ENCODE measurements at regions not wholly inside any gene's neighbourhood (a gene's known extent, or its start where the extent isn't known, plus 50 kb on each side); places are given as distances from the start of the nearest gene placed in this dataset.
"Not testable (repeated sequence)": the region's sequence is repeated elsewhere in the genome, so short reads cannot be mapped to it uniquely, and the experiment has no call there.

DNA sequence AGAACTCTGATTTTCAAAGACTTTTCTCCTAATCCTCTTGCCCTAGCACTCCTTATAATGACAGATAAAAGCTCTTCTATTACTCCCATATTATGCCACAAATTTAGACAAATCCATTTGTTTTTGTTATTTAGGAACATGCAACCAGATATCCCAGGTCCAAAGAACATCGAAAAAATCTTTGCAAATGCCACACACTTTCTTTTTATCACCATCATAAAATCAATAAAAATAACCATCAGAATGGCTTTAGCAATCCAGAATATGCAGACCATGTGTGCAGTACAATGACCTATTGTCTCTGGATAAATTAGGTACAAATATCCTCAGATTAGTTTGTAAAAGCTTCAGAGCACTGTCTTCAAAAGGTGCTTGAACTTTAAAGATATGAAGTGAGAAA lies 376.2 kb upstream of the TCF4 start:
- no peak for DNase-seq (ENCODE audit: low spot score)

DNA sequence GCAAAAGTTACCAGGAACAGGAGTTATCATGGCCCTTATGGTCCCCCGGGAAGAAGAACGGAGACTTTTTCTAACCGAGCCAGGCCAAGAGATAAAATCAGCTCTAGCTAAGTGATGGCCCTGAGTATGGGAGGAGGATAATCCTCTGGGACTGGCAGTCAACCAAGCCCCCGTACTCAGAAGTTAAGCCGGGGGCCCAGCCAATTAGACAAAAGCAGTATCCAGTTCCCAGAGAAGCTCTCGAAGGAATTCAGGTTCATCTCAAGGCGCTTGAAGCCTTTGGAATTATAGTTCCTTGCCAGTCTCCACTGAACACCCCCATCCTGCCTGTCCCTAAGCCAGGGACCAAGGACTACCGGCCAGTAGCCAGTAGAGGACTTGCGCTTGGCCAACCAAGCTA lies 365.3 kb upstream of the TCF4 start:
- no peak for DNase-seq (ENCODE audit: low spot score)

GRCh38 chr18:55951738-55952137 lies 363.7 kb upstream of the TCF4 start:
- DNase-seq (ENCODE audit: low spot score): not testable (repeated sequence)

- DNase-seq (ENCODE audit: low spot score): no peak
Measured at GRCh38 chr18:55950379-55951166, 362.6 kb upstream of the TCF4 start.

GRCh38 chr18:55934821-55935220 lies 346.8 kb upstream of the TCF4 start:
- no peak for DNase-seq (ENCODE audit: low spot score)

GRCh38 chr18:55932675-55933074 lies 344.7 kb upstream of the TCF4 start:
- DNase-seq (ENCODE audit: low spot score): no peak

GRCh38 chr18:55927831-55928230 lies 339.8 kb upstream of the TCF4 start:
- no peak for DNase-seq (ENCODE audit: low spot score)

GRCh38 chr18:55925772-55926171 lies 337.8 kb upstream of the TCF4 start:
- DNase-seq (ENCODE audit: low spot score): no peak

DNA sequence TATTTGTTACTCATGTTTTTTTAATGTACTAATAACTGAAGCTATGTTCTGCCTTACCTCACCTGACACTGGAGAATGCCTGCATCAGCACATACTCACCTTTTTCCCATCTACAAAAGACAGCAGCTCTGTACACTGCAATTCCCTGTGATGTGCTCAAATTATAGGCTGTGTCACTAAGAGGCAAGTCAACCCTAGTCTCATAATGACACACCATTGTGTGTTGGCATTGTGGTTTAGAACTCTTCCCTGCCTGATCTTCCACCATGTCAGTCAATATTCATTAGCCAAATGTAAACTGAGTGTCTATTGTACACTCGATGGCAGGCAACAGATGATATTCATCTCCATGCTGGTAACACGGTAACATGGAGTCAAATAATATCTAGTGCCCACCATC lies 332.1 kb upstream of the TCF4 start:
- no peak for DNase-seq (ENCODE audit: low spot score)

DNA sequence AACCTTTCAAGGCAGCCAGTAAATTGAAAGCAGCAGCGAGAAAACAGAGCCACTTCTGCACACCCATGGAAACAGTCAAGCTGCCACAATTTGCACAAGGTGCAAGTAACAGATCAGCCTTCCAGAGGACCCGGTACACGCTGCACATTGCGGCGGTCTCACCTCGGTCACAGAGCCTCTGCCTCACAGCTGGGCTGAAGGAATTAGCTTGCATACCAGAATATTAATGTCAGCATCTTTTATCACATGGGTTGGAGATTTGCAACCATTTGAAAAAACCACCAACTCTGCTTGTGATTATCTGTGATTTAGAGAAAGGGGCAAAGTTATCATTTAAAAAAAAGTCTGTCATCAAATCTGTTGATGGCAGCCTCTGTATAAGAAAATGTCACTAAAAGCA lies 330.5 kb upstream of the TCF4 start:
- no peak for DNase-seq (ENCODE audit: low spot score)

- DNase-seq (ENCODE audit: low spot score): no peak
Measured at GRCh38 chr18:55912919-55913318, 324.9 kb upstream of the TCF4 start.

- DNase-seq (ENCODE audit: low spot score): no peak
Measured at GRCh38 chr18:55912071-55912470, 324.1 kb upstream of the TCF4 start.

DNA sequence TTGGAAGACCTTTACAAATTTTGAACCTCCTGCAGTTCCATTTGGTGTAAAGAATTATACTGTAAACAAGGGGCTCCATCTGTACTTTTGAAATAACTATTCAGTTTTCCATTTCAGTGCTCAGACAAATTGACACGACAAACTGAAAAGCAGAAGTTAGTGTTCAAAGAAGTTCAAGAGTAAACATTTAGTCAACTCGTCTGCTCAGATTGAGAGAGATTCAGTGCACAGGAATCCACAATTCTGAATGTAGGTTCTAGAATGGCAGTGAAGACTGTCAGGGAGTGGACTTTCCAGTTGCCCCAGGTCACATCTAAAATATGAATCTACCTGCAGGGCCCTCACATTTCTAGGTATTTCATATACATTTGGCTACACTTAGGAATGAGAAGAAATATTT lies 322.3 kb upstream of the TCF4 start:
- no peak for DNase-seq (ENCODE audit: low spot score)

GRCh38 chr18:55908901-55909366 lies 320.9 kb upstream of the TCF4 start:
- no peak for DNase-seq (ENCODE audit: low spot score)

DNA sequence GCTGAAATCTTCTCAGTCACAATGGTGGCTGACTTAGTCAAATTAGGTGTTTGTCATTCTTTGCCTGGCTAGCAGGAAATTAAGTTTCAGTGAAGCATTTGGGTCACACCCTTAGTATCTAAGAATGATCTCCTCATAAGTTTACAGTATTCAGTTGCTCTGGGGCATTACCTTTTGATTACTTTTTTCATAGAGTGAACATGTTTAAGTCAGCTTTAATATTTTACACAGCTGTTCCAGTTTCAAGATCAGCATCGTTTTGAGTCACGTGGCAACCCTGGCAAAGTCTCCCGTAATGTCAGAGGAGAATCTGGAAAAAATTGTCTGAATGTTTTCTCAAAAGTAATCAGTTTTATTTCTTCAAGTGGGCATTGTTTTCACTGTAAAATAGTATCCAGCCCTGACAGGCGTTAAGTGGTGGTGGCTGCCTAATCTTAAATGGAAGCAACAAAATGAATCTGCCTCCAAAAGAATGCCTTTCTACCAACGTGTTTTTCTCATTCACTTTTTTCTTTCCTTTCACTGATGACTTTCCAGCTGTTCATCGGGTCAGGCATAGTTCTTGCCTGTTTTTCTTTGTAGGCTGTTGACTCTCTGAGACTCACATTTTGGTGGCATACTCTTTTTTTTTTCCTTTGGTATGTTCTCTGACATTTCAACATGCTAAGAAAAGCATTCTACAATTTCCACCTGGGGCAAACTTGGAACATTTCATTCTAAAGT lies 319.6 kb upstream of the TCF4 start:
- DNase-seq (ENCODE audit: low spot score): no peak

DNA sequence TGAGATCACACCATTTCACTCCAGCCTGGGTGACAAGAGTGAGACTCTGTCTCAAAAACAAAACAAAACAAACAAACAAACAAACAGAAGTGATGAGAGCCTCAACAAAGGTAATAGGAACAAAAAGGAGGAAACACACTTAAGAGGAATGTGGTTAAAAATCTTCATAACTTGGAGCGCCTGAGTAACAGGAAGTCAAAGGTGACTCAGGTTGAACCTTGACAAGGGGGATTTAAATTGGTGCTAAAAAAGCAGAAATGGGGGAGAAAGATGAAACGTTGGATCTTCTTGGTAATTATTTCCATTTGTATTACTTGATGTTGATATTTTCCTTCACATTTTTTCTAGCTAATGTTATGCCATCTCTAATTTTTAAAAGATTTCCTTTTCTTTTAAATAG lies 318.5 kb upstream of the TCF4 start:
- no peak for DNase-seq (ENCODE audit: low spot score)

DNA sequence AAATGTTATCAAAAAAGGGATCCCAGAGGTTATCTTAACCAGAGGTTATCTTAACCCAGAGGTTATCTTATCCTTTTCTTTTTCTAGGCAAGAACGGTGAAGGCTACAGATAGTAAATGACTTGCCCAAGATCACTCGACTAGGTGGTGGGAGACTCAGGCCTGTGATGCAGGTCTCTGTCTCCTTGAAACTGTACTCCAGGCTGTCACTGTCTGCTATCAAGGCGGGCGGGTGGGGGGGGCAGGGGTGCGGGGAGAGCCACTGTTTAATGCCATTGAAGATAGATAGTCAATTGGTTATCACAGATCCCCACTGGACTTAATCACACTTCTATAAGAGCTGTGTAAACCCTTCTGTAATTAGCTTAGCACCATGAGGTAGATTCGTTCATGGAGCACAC lies 315.9 kb upstream of the TCF4 start:
- no peak for DNase-seq (ENCODE audit: low spot score)

DNA sequence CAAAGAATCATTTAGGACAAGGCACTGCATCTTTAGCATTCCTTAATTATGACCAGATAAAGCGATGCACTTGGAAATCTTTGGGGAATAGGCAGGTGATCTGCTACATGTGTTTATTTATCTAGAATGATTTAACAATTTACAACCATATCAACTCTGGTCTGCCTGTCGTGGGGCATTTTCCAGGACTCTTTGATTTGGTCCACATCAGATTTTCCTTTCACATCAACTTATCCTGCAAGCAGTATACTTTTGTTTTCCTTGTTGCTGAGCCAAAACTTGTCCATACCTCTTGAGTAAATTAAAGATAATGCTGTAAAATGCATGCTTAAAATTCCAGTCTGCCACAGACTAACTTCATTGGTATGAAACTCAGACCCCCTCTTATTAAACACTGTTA lies 312.4 kb upstream of the TCF4 start:
- DNase-seq (ENCODE audit: low spot score): no peak

DNA sequence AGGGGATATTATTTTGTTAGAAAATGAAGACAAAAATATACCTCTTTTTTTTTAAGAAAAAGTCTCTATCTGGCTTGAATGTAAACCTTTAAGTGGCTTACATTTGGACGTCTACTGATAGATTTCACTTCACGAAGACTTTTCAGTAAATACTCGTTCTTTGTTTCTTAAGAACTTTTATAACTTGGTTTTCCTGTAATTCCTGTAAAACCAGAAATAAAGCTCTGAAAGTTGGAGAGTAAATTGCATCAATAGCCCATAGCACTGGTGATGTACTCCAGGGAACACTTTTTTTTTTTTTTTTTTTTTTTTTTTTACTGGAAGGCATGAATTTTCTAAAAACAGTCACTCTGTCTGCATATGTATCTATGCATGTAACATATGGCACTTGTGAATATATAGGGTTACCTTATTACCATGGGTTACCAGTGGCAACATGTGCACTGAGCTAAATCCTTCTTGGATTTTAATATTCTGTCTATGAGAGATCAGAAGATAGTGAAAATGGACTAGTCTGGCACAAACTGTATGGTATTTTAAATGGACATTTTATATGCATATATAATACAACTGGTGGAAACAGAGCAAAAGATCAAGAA lies 309.2 kb upstream of the TCF4 start:
- no peak for DNase-seq (ENCODE audit: low spot score)

GRCh38 chr18:55893948-55894347 lies 306.0 kb upstream of the TCF4 start:
- no peak for DNase-seq (ENCODE audit: low spot score)

GRCh38 chr18:55892862-55893813 lies 305.1 kb upstream of the TCF4 start:
- not testable (repeated sequence) for DNase-seq (ENCODE audit: low spot score)

DNA sequence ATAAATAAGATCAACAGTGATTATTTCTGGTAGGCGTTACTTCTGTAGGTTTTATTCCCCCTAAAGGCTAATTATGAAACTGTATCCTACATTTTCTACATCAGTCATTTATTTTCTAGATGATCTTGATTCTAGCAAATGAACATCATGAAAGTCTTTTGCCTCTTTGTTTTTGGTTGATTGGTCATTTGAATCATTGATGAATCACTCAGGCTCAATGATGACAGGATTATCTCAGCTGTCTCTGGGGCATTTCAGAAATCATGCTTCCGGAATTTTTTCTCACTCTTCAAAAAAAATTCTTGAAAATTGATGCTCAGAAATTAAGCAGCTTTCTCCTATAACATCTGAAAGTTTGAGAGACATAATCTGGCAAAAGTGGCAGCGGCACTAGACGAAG lies 298.9 kb upstream of the TCF4 start:
- DNase-seq (ENCODE audit: low spot score): no peak

All from pons (tissue), 1 donor.